NCI-H345 treated with DMSO at 0.1 percent for 48 hours (cell line): ENCODE measurements at regions not wholly inside any gene's neighbourhood (a gene's known extent, or its start where the extent isn't known, plus 50 kb on each side); places are given as distances from the start of the nearest gene placed in this dataset.

Experiments
- DNase-seq: peaks from one replicate; lab custom pipeline; 2025; ENCODE audit not compliant: unreplicated experiment; lab: John Stamatoyannopoulos, UW

- DNase-seq: no peak
Measured at GRCh38 chr2:104040771-104041170, 813.1 kb upstream of the POU3F3 start.

GRCh38 chr2:104041351-104041750 is 812.6 kb upstream of the POU3F3 start:
- no peak for DNase-seq

GRCh38 chr2:104043864-104044263 is 810.1 kb upstream of the POU3F3 start:
- peak; percentile 60 for DNase-seq

- DNase-seq: no peak
Measured at GRCh38 chr2:104045071-104045470, 808.8 kb upstream of the POU3F3 start.

- peak; percentile 42 for DNase-seq
Measured at GRCh38 chr2:104046466-104046865, 807.4 kb upstream of the POU3F3 start.

GRCh38 chr2:104047516-104047915 is 806.4 kb upstream of the POU3F3 start:
- DNase-seq: no peak

- no peak for DNase-seq
Measured at GRCh38 chr2:104049438-104049837, 804.5 kb upstream of the POU3F3 start.

GRCh38 chr2:104049981-104050380 is 803.9 kb upstream of the POU3F3 start:
- no peak for DNase-seq

- peak; percentile 57 for DNase-seq
Measured at GRCh38 chr2:104050656-104051242, 803.2 kb upstream of the POU3F3 start.

GRCh38 chr2:104051766-104052165 is 802.1 kb upstream of the POU3F3 start:
- no peak for DNase-seq

GRCh38 chr2:104052356-104052755 is 801.6 kb upstream of the POU3F3 start:
- no peak for DNase-seq

- DNase-seq: no peak
Measured at GRCh38 chr2:104056451-104056850, 797.5 kb upstream of the POU3F3 start.

GRCh38 chr2:104068665-104069064 is 785.2 kb upstream of the POU3F3 start:
- DNase-seq: no peak

GRCh38 chr2:104077573-104077972 is 776.3 kb upstream of the POU3F3 start:
- no peak for DNase-seq

GRCh38 chr2:104078431-104079157 is 775.3 kb upstream of the POU3F3 start:
- no peak for DNase-seq

- no peak for DNase-seq
Measured at GRCh38 chr2:104088745-104089144, 765.2 kb upstream of the POU3F3 start.

- DNase-seq: no peak
Measured at GRCh38 chr2:104090407-104090806, 763.5 kb upstream of the POU3F3 start.

- DNase-seq: no peak
Measured at GRCh38 chr2:104091894-104092293, 762.0 kb upstream of the POU3F3 start.

- no peak for DNase-seq
Measured at GRCh38 chr2:104092886-104093285, 761.0 kb upstream of the POU3F3 start.

- no peak for DNase-seq
Measured at GRCh38 chr2:104102615-104103014, 751.3 kb upstream of the POU3F3 start.

GRCh38 chr2:104109356-104109755 is 744.6 kb upstream of the POU3F3 start:
- no peak for DNase-seq

- DNase-seq: no peak
Measured at GRCh38 chr2:104118889-104119288, 735.0 kb upstream of the POU3F3 start.

GRCh38 chr2:104120171-104120570 is 733.7 kb upstream of the POU3F3 start:
- DNase-seq: no peak
